ENCODE measurements at regions not wholly inside any gene's neighbourhood (a gene's known extent, or its start where the extent isn't known, plus 50 kb on each side); places are given as distances from the start of the nearest gene placed in this dataset.

DNA sequence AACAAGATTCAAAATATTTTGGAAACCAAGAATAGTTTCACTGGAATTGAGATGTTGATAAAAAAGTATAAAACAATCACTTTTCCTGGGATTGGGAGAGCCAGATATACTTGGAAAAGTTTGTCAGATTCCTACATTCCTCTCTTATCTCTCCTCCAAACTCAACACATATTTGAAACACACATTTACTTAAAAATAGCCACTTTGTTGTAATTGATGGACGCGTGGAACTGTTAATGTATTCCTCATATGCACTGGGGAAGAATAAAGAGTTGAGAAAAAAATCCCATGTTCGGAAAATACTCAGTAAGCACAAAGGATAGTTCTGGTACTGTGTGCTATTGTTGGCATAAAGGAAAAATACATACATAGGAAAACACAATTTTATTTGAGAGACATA, 195.6 kb upstream of the FLRT2 start:
- TF ChIP-seq CTCF (IDR thresholded peaks at IDR 0.05; ENCODE audit: extremely low read depth, insufficient read depth, missing control alignments): no peak
- in situ Hi-C loops (cut with MboI; ENCODE audit: low pct_unique_long_range_greater_than_20kb, low sequenced_read_pairs, unreplicated experiment): no loop called here
- DNase-seq (ENCODE audit: low spot score): no peak

DNA sequence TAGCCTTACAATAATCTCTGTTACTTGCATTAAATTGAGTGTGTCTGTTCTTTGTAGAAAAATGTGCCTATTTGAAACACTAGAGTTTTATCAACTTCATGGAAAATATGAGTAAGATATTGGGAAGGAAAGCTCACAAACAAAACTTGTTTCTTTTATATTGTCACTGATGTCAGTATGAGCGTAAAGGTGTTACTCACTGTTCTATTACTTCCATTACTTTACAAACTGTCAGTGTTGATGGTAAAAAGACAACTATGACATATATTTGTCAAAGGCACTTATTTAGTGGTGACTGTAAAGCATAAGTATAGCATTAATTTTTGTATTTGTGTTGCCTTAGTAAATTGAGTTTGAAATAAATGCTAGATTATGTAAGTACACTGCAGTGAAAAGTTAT, 193.7 kb upstream of the FLRT2 start:
- TF ChIP-seq CTCF (IDR thresholded peaks at IDR 0.05; ENCODE audit: extremely low read depth, insufficient read depth, missing control alignments): no peak
- no peak for DNase-seq (ENCODE audit: low spot score)
- in situ Hi-C loops (cut with MboI; ENCODE audit: low pct_unique_long_range_greater_than_20kb, low sequenced_read_pairs, unreplicated experiment): no loop called here

DNA sequence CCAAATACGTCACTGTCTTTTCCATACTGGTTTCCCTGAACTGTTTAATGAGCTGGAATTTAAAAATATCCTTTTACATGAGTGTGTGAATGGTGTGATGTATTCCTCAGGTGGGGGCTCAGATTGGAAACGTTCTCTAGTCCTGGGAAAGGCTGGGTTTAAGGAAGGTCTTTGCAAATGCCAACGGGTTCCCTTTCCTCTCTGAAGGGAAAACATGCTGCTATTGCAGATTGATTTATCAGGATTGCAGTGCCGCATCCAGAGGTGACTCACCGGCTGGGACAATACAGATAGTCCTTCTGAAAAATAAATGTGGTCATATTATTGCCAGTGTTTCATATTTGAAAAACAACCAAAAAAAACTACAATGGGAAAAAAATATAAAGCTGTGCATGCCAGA, 193.1 kb upstream of the FLRT2 start:
- no peak for DNase-seq (ENCODE audit: low spot score)
- no peak for TF ChIP-seq CTCF (IDR thresholded peaks at IDR 0.05; ENCODE audit: extremely low read depth, insufficient read depth, missing control alignments)
- in situ Hi-C loops (cut with MboI; ENCODE audit: low pct_unique_long_range_greater_than_20kb, low sequenced_read_pairs, unreplicated experiment): no loop called here

DNA sequence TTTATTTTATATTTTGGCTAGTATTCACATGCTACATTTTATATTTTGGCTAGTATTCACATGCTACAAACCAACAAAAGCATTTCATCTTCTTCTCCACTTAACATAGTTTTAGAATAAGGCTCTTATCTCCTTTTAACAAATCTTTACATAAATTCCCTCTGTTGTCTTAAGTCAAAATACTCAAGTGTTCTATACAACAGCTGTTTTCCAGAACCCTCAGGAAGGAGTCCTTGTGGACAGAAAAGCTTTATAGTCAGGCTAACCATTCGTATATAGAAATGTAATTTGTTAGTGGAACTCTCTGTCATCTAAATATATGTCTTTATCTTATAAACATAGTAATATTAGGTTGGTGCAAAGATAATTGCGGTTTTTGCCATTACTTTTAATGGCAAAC, 191.0 kb upstream of the FLRT2 start:
- no peak for TF ChIP-seq CTCF (IDR thresholded peaks at IDR 0.05; ENCODE audit: extremely low read depth, insufficient read depth, missing control alignments)
- in situ Hi-C loops (cut with MboI; ENCODE audit: low pct_unique_long_range_greater_than_20kb, low sequenced_read_pairs, unreplicated experiment): no loop called here
- DNase-seq (ENCODE audit: low spot score): no peak

DNA sequence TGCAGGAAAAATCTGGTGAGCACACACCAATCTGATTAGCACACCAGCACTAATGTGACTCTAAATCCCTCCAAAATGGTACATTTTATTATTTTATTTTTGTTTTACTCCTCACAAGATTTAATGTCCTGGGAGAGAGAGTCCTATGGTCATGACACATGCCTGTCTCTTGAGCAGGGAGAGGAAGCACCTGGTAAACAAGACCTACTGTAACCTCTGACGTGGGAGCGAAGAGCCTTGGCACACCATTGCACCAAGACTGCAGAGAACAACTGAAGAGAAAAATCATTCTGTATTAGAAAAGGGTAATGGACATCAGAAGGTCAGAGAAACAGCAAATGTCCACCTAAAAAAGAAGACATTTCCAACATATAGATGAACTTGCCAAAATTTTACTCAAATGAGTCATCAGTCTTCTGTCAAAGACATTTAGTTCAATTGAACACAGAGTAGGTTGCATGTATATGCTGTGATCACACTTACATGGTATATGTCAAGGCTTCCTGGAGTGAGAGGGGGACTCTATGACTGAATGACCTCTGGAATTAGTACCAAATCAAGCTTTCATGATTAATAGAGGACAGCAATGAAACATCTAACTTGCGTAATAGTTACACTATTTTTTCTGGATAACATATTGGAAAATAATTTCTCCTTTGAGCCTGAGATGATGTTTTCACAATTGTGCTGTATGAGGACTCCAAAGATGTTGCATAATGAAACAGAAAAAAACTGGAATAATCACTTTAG, 186.9 kb upstream of the FLRT2 start:
- in situ Hi-C loops (cut with MboI; ENCODE audit: low pct_unique_long_range_greater_than_20kb, low sequenced_read_pairs, unreplicated experiment): no loop called here
- TF ChIP-seq CTCF (IDR thresholded peaks at IDR 0.05; ENCODE audit: extremely low read depth, insufficient read depth, missing control alignments): no peak
- DNase-seq (ENCODE audit: low spot score): no peak

DNA sequence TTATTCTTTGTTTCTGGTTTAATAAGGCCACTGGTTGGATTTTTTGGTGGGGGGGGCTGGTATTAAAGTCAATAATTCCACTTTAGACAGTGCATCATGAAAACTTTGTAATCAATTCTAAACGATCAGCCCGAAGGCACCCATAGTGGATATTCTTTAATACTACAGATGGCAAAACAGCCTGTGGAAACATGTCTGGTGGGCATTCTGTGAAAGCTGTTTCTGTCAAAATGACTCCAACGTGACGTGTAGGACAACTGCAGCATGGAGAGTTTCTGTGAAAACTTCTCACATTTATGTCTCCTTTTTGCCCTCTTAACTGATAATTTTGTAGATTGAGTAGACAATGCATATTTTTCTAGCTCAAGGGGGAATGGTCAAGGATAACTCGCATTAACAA, 185.8 kb upstream of the FLRT2 start:
- in situ Hi-C loops (cut with MboI; ENCODE audit: low pct_unique_long_range_greater_than_20kb, low sequenced_read_pairs, unreplicated experiment): no loop called here
- TF ChIP-seq CTCF (IDR thresholded peaks at IDR 0.05; ENCODE audit: extremely low read depth, insufficient read depth, missing control alignments): no peak
- no peak for DNase-seq (ENCODE audit: low spot score)
